ENCODE measurements at regions not wholly inside any gene's neighbourhood (a gene's known extent, or its start where the extent isn't known, plus 50 kb on each side); places are given as distances from the start of the nearest gene placed in this dataset.
"Not testable (repeated sequence)": the region's sequence is repeated elsewhere in the genome, so short reads cannot be mapped to it uniquely, and the experiment has no call there.

- DNase-seq (ENCODE audit: low read depth in 2 of 2, low spot score in 1 of 2): no peak
Measured at GRCh38 chr20:53819973-53820451, 226.4 kb upstream of the ZNF217 start.

GRCh38 chr20:53818457-53819177 is 225.0 kb upstream of the ZNF217 start:
- no peak for DNase-seq (ENCODE audit: low read depth in 2 of 2, low spot score in 1 of 2)

- not testable (repeated sequence) for DNase-seq (ENCODE audit: low read depth in 2 of 2, low spot score in 1 of 2)
Measured at GRCh38 chr20:53817513-53817912, 223.9 kb upstream of the ZNF217 start.

- no peak for DNase-seq (ENCODE audit: low read depth in 2 of 2, low spot score in 1 of 2)
Measured at GRCh38 chr20:53816872-53817398, 223.3 kb upstream of the ZNF217 start.

GRCh38 chr20:53815509-53815908 is 221.9 kb upstream of the ZNF217 start:
- no peak for DNase-seq (ENCODE audit: low read depth in 2 of 2, low spot score in 1 of 2)

GRCh38 chr20:53814060-53814459 is 220.4 kb upstream of the ZNF217 start:
- DNase-seq (ENCODE audit: low read depth in 2 of 2, low spot score in 1 of 2): no peak

GRCh38 chr20:53813636-53814035 is 220.0 kb upstream of the ZNF217 start:
- no peak for DNase-seq (ENCODE audit: low read depth in 2 of 2, low spot score in 1 of 2)

GRCh38 chr20:53811577-53811976 is 217.9 kb upstream of the ZNF217 start:
- DNase-seq (ENCODE audit: low read depth in 2 of 2, low spot score in 1 of 2): no peak

GRCh38 chr20:53810661-53811355 is 217.2 kb upstream of the ZNF217 start:
- no peak for DNase-seq (ENCODE audit: low read depth in 2 of 2, low spot score in 1 of 2)

- no peak for DNase-seq (ENCODE audit: low read depth in 2 of 2, low spot score in 1 of 2)
Measured at GRCh38 chr20:53809728-53810365, 216.2 kb upstream of the ZNF217 start.

- DNase-seq (ENCODE audit: low read depth in 2 of 2, low spot score in 1 of 2): no peak
Measured at GRCh38 chr20:53809217-53809616, 215.6 kb upstream of the ZNF217 start.

- DNase-seq (ENCODE audit: low read depth in 2 of 2, low spot score in 1 of 2): no peak
Measured at GRCh38 chr20:53808733-53809132, 215.1 kb upstream of the ZNF217 start.

- DNase-seq (ENCODE audit: low read depth in 2 of 2, low spot score in 1 of 2): not testable (repeated sequence)
Measured at GRCh38 chr20:53808302-53808701, 214.7 kb upstream of the ZNF217 start.

- no peak for DNase-seq (ENCODE audit: low read depth in 2 of 2, low spot score in 1 of 2)
Measured at GRCh38 chr20:53806683-53807401, 213.2 kb upstream of the ZNF217 start.

- DNase-seq (ENCODE audit: low read depth in 2 of 2, low spot score in 1 of 2): no peak
Measured at GRCh38 chr20:53805895-53806384, 212.3 kb upstream of the ZNF217 start.

GRCh38 chr20:53804920-53805894 is 211.6 kb upstream of the ZNF217 start:
- DNase-seq (ENCODE audit: low read depth in 2 of 2, low spot score in 1 of 2): no peak

- DNase-seq (ENCODE audit: low read depth in 2 of 2, low spot score in 1 of 2): not testable (repeated sequence)
Measured at GRCh38 chr20:53804308-53804707, 210.7 kb upstream of the ZNF217 start.

GRCh38 chr20:53803492-53804155 is 210.0 kb upstream of the ZNF217 start:
- DNase-seq (ENCODE audit: low read depth in 2 of 2, low spot score in 1 of 2): no peak
